GM21360 (cell line): ENCODE measurements at regions not wholly inside any gene's neighbourhood (a gene's known extent, or its start where the extent isn't known, plus 50 kb on each side); places are given as distances from the start of the nearest gene placed in this dataset.
"Not testable (repeated sequence)": the region's sequence is repeated elsewhere in the genome, so short reads cannot be mapped to it uniquely, and the experiment has no call there.

Experiments used
- ATAC-seq: cut with Tn5 transposase; IDR thresholded peaks from one replicate; pipeline ENCODE4 v1.9.1; 2021; ENCODE audit warnings: mild to moderate bottlenecking, moderate library complexity; ENCODE audit not compliant: unreplicated experiment

- ATAC-seq, result no peak
Measured at GRCh38 chr10:5576780-5577624, 52.2 kb downstream of the CALML3 start.

- ATAC-seq, result not testable (repeated sequence)
Measured at GRCh38 chr10:5580038-5580428, 55.3 kb downstream of the CALML3 start.

- peak; percentile 42 for ATAC-seq
Measured at GRCh38 chr10:5581670-5582566, 57.2 kb downstream of the CALML3 start.

GRCh38 chr10:5582736-5583135 lies 58.0 kb downstream of the CALML3 start:
- ATAC-seq, result no peak

GRCh38 chr10:5583525-5584175 lies 58.9 kb downstream of the CALML3 start:
- ATAC-seq, result no peak

GRCh38 chr10:5584895-5585516 lies 60.2 kb downstream of the CALML3 start:
- peak; percentile 45 for ATAC-seq

GRCh38 chr10:5585517-5586206 lies 60.9 kb downstream of the CALML3 start:
- ATAC-seq, result no peak

- ATAC-seq, result no peak
Measured at GRCh38 chr10:5587151-5588079, 62.7 kb downstream of the CALML3 start.

GRCh38 chr10:5588080-5588453 lies 63.3 kb downstream of the CALML3 start:
- ATAC-seq, result no peak

GRCh38 chr10:5588603-5589002 lies 63.8 kb downstream of the CALML3 start:
- no peak for ATAC-seq
